ENCODE measurements at regions not wholly inside any gene's neighbourhood (a gene's known extent, or its start where the extent isn't known, plus 50 kb on each side); places are given as distances from the start of the nearest gene placed in this dataset.

- TF ChIP-seq CTCF (IDR thresholded peaks at IDR 0.05) (no peak), POLR2AphosphoS5 (IDR thresholded peaks at IDR 0.05) (no peak), POLR2A (IDR thresholded peaks at IDR 0.05) (no peak)
Measured at GRCh38 chr9:89731262-89732182, 126.7 kb downstream of the GADD45G start.

All from breast epithelium (tissue), 3 donors.